GM12891 (cell line): ENCODE measurements at regions not wholly inside any gene's neighbourhood (a gene's known extent, or its start where the extent isn't known, plus 50 kb on each side); places are given as distances from the start of the nearest gene placed in this dataset.

ENCODE experiments used
- DNase-seq: peaks from one replicate; pipeline ENCODE4 v3.0.0; 2011; ENCODE audit warnings: low spot score; ENCODE audit not compliant: insufficient read length
- FAIRE-seq: peaks from 2 replicates; lab custom pipeline; 2011; peaks lifted over from hg19 to GRCh38; lab: Jason Lieb, UNC
- PAX5 ChIP-seq: IDR thresholded peaks from 2 replicates; pipeline ENCODE4 v1.6.1; 2011; ENCODE audit warnings: low read length, moderate library complexity, mild to moderate bottlenecking; ENCODE audit not compliant: insufficient read depth, severe bottlenecking
- POLR2A ChIP-seq: IDR thresholded peaks from 2 replicates; pipeline ENCODE4 v1.6.1; 2011; ENCODE audit warnings: low read depth, low read length, control low read depth
- POLR2AphosphoS5 ChIP-seq: IDR thresholded peaks from 2 replicates; pipeline ENCODE4 v1.6.1; 2011; ENCODE audit warnings: low read depth, low read length, control low read depth
- POU2F2 ChIP-seq: IDR thresholded peaks from 2 replicates; pipeline ENCODE4 v1.6.1; 2011; ENCODE audit warnings: low read depth, mild to moderate bottlenecking, control low read depth, low read length, moderate library complexity
- SPI1 ChIP-seq: IDR thresholded peaks from 2 replicates; pipeline ENCODE4 v1.6.1; 2011; ENCODE audit warnings: low read depth, low read length, control low read depth
- TAF1 ChIP-seq: IDR thresholded peaks from 2 replicates; pipeline ENCODE4 v1.6.1; 2011; ENCODE audit warnings: low read depth, low read length, control low read depth

DNA sequence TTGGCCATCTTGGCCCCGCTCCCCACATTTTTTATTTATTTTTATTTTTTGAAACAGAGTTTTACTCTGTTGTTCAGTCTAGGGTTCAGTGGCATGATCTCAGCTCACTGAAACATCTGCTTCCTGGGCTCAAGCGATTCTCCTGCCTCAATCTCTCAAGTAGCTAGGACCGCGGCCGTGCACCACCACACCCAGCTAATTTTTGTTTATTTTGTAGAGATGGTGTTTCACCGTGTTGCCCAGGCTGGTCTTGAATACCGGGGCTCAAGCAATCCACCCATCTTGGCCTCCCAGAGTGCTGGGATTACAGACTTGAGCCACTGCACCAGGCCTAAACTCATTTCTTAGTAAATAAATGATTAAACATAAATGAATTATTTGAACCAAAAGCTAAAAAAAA, 322.0 kb upstream of the LCORL start:
- no peak for DNase-seq
- TF ChIP-seq TAF1 (no peak), SPI1 (no peak), POLR2A (no peak), POLR2AphosphoS5 (no peak), POU2F2 (no peak), PAX5 (no peak)
- no peak for FAIRE-seq

GRCh38 chr4:18342847-18343246, 321.3 kb upstream of the LCORL start:
- FAIRE-seq = no peak
- no peak for DNase-seq
- TF ChIP-seq SPI1 (no peak), PAX5 (no peak), POLR2AphosphoS5 (no peak), POU2F2 (no peak), TAF1 (no peak), POLR2A (no peak)

- DNase-seq (no peak), FAIRE-seq (no peak)
- no peak for TF ChIP-seq POLR2A
- no peak for TF ChIP-seq TAF1
- TF ChIP-seq PAX5 = no peak
- TF ChIP-seq POU2F2 = no peak
- TF ChIP-seq SPI1 = no peak
- TF ChIP-seq POLR2AphosphoS5 = no peak
These were observed 300.5 kb upstream of the LCORL start for GRCh38 chr4:18321956-18322530.

- DNase-seq = no peak
- no peak for FAIRE-seq
- TF ChIP-seq POLR2AphosphoS5 = no peak
- no peak for TF ChIP-seq SPI1
- TF ChIP-seq POLR2A = no peak
- TF ChIP-seq TAF1 = no peak
- TF ChIP-seq PAX5 = no peak
- no peak for TF ChIP-seq POU2F2
These were observed 297.9 kb upstream of the LCORL start for GRCh38 chr4:18319431-18319830.

- no peak for TF ChIP-seq POLR2AphosphoS5
- no peak for TF ChIP-seq SPI1
- no peak for TF ChIP-seq PAX5
- no peak for TF ChIP-seq POLR2A
- no peak for TF ChIP-seq TAF1
- TF ChIP-seq POU2F2 = no peak
- DNase-seq (no peak), FAIRE-seq (no peak)
These were observed 297.3 kb upstream of the LCORL start for GRCh38 chr4:18318682-18319388.

DNA sequence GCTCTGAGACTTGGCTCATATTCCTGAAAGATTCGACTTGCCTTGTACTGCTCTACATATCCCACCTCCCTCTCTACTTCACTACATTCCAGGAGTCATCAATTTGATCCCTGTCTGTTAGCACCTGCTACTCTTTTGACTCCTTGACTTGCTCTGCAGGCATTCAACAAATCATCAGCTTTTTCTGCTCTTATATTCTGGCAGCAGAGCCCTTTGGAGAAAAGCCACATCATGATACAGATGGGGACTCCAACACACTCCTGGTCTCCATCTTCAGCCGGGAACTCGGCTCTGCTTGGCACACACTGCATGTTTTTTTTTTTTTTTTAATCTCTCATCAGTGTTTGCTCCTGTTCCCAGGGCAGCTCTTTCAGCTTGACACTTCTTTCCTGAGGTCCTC, 293.2 kb upstream of the LCORL start:
- DNase-seq (no peak), FAIRE-seq (no peak)
- TF ChIP-seq POLR2AphosphoS5 = no peak
- no peak for TF ChIP-seq POLR2A
- no peak for TF ChIP-seq TAF1
- TF ChIP-seq POU2F2 = no peak
- TF ChIP-seq PAX5 = no peak
- TF ChIP-seq SPI1 = no peak

DNA sequence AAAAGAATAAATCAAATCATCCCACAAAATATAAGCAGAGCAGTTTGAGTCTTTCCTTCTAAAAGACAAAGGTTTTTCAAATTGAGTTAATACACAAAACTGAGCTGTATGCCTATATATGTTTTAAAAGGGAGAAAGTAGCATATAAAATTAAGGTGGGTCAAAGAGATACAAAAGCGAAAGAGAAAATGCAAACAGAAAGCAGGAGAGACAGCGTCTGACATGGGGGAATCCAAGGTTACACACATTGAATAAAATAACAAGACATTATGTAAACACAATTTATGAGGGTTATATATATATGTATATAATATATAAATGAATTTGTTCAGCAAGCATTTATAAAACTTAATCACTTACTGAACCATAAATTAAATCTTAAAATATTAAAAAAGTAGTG, 276.1 kb upstream of the LCORL start:
- FAIRE-seq (no peak), DNase-seq (no peak)
- TF ChIP-seq PAX5 (no peak), POLR2A (no peak), TAF1 (no peak)

DNA sequence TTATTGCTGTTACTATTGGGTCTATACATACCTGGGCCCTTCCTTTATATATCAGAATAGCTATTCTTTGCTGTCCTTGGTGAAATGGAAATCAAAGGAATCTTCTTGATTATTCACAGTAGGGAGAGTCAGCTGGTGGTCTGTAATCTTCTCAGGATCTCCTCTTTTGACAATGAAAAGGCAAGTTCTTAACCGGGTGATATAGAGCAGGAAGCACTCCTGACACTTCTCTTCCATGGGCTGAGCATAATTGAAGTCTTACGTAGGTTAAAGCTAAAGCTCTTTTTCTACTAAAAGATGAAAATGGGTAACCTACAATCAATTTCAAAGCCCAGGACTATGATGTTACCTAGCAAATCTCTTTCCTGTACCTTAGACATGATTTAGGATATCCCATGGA, 274.9 kb upstream of the LCORL start:
- DNase-seq = no peak
- no peak for FAIRE-seq
- TF ChIP-seq SPI1 = no peak
- no peak for TF ChIP-seq POLR2AphosphoS5
- TF ChIP-seq TAF1 = no peak

DNA sequence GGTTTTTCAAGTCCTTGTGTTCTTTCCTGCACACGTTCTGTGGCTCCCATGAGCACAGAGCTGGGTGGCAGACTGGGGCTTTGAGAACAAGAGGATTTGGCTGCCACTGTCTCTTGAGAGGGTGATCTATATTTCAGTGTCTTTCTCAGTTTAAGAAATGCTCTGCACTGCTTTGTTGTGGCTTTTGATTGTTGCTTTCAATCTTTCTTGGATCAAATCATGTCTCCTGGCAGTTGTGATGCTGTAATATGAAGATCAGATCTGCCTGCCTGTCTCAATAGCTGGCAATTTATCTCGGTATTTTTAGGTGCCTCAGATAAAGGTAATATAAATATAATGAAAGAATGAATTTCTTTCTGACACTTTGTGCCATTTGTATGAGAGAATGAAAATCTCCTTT, 273.3 kb upstream of the LCORL start:
- DNase-seq (no peak), FAIRE-seq (no peak)
- TF ChIP-seq PAX5 (no peak), POU2F2 (no peak), TAF1 (no peak), POLR2AphosphoS5 (no peak), SPI1 (no peak), POLR2A (no peak)
